CD4-positive, alpha-beta T cell (primary cell): ENCODE measurements at regions not wholly inside any gene's neighbourhood (a gene's known extent, or its start where the extent isn't known, plus 50 kb on each side); places are given as distances from the start of the nearest gene placed in this dataset.
"Not testable (repeated sequence)": the region's sequence is repeated elsewhere in the genome, so short reads cannot be mapped to it uniquely, and the experiment has no call there.

Experiments used
- ATAC-seq: fragments of 200-7000 bp; cut with Tn5 transposase; one replicate; pipeline ENCODE4 v1.10.0; 2022; ENCODE audit warnings: mild to moderate bottlenecking; ENCODE audit not compliant: poor library complexity
- CTCF ChIA-PET: fragments of 350-600 bp; sonication (Branson Sonifier 250); formaldehyde crosslinking; loops from one replicate; lab custom pipeline; 2021; ENCODE audit warnings: antibody characterized with exemption, inconsistent platforms; lab: Charles Lee
- POLR2A ChIA-PET: fragments of 350-600 bp; sonication (Branson Sonifier 250); formaldehyde crosslinking; loops from one replicate; lab custom pipeline; 2021; ENCODE audit warnings: antibody characterized with exemption, inconsistent platforms; lab: Charles Lee
- DNase-seq, 14 experiments: peaks; one replicate each; pipeline ENCODE4 v3.0.0-alpha.2; 2013 to 2020; ENCODE audit warnings: mixed read lengths in 2 of 14
- H3K27ac ChIP-seq, 2 donors: one replicate each; pipeline versions ENCODE4 v1.5.1 to v1.7.0; 2013; ENCODE audit warnings: low read length in 2 of 2, low read depth in 1 of 2, mild to moderate bottlenecking in 1 of 2
- H3K27me3 ChIP-seq, 2 experiments: 1 replicate in 1 of 2; 2 replicates in 1 of 2; pipeline versions ENCODE4 v1.6.1 to v1.7.0; 2013; ENCODE audit warnings: low read length in 2 of 2, control low read depth in 1 of 2, mild to moderate bottlenecking in 1 of 2, moderate library complexity in 1 of 2; ENCODE audit not compliant: insufficient read depth in 2 of 2, control insufficient read depth in 1 of 2
- H3K36me3 ChIP-seq: one replicate; pipeline ENCODE4 v1.6.1; 2013; ENCODE audit warnings: low read length, control low read depth; ENCODE audit not compliant: insufficient read depth
- H3K4me1 ChIP-seq: one replicate; pipeline ENCODE4 v1.6.1; 2013; ENCODE audit warnings: low read length, control low read depth; ENCODE audit not compliant: insufficient read depth
- H3K4me3 ChIP-seq: one replicate; pipeline ENCODE4 v1.5.1; 2013; ENCODE audit warnings: mild to moderate bottlenecking, low read length, moderate library complexity
- H3K9me3 ChIP-seq, 2 experiments: 1 replicate in 1 of 2; 2 replicates in 1 of 2; pipeline versions ENCODE4 v1.6.1 to v1.7.0; 2013; ENCODE audit warnings: low read length in 2 of 2, mild to moderate bottlenecking in 2 of 2, control low read depth in 1 of 2, moderate library complexity in 1 of 2; ENCODE audit not compliant: control insufficient read depth in 1 of 2, insufficient read depth in 1 of 2
- H3K27ac Mint-ChIP-seq: one replicate; pipeline ENCODE4 v1.8.0; 2020; ENCODE audit warnings: mixed read lengths
- H3K27me3 Mint-ChIP-seq: one replicate; pipeline ENCODE4 v1.8.0; 2021; ENCODE audit warnings: mixed read lengths
- H3K36me3 Mint-ChIP-seq: one replicate; pipeline ENCODE4 v1.8.0; 2021; ENCODE audit warnings: low read depth, mixed read lengths
- H3K4me1 Mint-ChIP-seq: one replicate; pipeline ENCODE4 v1.8.0; 2021; ENCODE audit warnings: low read depth, mixed read lengths
- H3K4me3 Mint-ChIP-seq: one replicate; pipeline ENCODE4 v1.8.0; 2020; ENCODE audit warnings: mild to moderate bottlenecking, mixed read lengths
- H3K9me3 Mint-ChIP-seq: one replicate; pipeline ENCODE4 v1.8.0; 2020; ENCODE audit warnings: mixed read lengths
- CTCF ChIP-seq: fragments of 200-600 bp; IDR thresholded peaks from one replicate; pipeline ENCODE4 v1.8.0; 2022; ENCODE audit warnings: antibody characterized with exemption, mild to moderate bottlenecking
- intact Hi-C, 2 experiments: fragments of 100-400 bp; cut with DNase I in 1 of 2; cut with micrococcal nuclease in 1 of 2; formaldehyde crosslinking; loops; one replicate each; pipeline versions ENCODE4 v1.15.1 to v1.9.0; 2023 to 2025; cut with DNase I, micrococcal nuclease

- Histone ChIP-seq H3K4me3 (no peak overlapping the region), H3K27me3 (no peaks in the 10 kb centered on the region), H3K9me3 (peaks cover 0 to 6% of the 10 kb centered on the region in 2 experiments), H3K36me3 (no peaks in the 10 kb centered on the region), H3K27ac (no peak overlapping the region), H3K4me1 (no peaks in the 10 kb centered on the region)
- no peaks in the 10 kb centered on the region for H3K27me3 Mint-ChIP-seq
- ATAC-seq: no peak
- CTCF ChIA-PET: no interaction called here
- H3K36me3 Mint-ChIP-seq: no peaks in the 10 kb centered on the region
- DNase-seq: no peak
- intact Hi-C loops: no loop called here
- H3K27ac Mint-ChIP-seq: no peak overlapping the region
- no peak for TF ChIP-seq CTCF
- H3K9me3 Mint-ChIP-seq: no peaks in the 10 kb centered on the region
- no peak overlapping the region for H3K4me3 Mint-ChIP-seq
- H3K4me1 Mint-ChIP-seq: no peaks in the 10 kb centered on the region
- POLR2A ChIA-PET: no interaction called here
Measured at GRCh38 chr10:108556186-108556585, 1367.1 kb downstream of the XPNPEP1 start.

- no peak for DNase-seq
- H3K4me3 ChIP-seq: no peak overlapping the region
- CTCF ChIA-PET: no interaction called here
- no peaks in the 10 kb centered on the region for H3K27me3 ChIP-seq
- POLR2A ChIA-PET: no interaction called here
- peaks cover 0 to 9% of the 10 kb centered on the region in 2 experiments for H3K9me3 ChIP-seq
- no peaks in the 10 kb centered on the region for H3K27me3 Mint-ChIP-seq
- H3K27ac ChIP-seq: no peak overlapping the region
- ATAC-seq: no peak
- no peaks in the 10 kb centered on the region for H3K36me3 ChIP-seq
- no peaks in the 10 kb centered on the region for H3K4me1 ChIP-seq
- H3K27ac Mint-ChIP-seq: no peak overlapping the region
- intact Hi-C loops: no loop called here
- H3K36me3 Mint-ChIP-seq: no peaks in the 10 kb centered on the region
- H3K4me1 Mint-ChIP-seq: no peaks in the 10 kb centered on the region
- no peak overlapping the region for H3K4me3 Mint-ChIP-seq
- no peak for TF ChIP-seq CTCF
- H3K9me3 Mint-ChIP-seq: no peaks in the 10 kb centered on the region
Measured at GRCh38 chr10:108545921-108546320, 1377.4 kb downstream of the XPNPEP1 start.

- Mint-ChIP-seq H3K9me3 (no peaks in the 10 kb centered on the region), H3K27me3 (no peaks in the 10 kb centered on the region), H3K4me1 (no peaks in the 10 kb centered on the region), H3K36me3 (no peaks in the 10 kb centered on the region), H3K4me3 (no peak overlapping the region), H3K27ac (no peak overlapping the region)
- no peak overlapping the region for H3K4me3 ChIP-seq
- intact Hi-C loops: no loop called here
- ChIA-PET CTCF (no interaction called here), POLR2A (no interaction called here)
- H3K27me3 ChIP-seq: no peaks in the 10 kb centered on the region
- DNase-seq (peak in 3 of 14 experiments; percentile 2 to 17 (median 11)), ATAC-seq (no peak)
- no peaks in the 10 kb centered on the region for H3K4me1 ChIP-seq
- no peak overlapping the region for H3K27ac ChIP-seq
- H3K36me3 ChIP-seq: no peaks in the 10 kb centered on the region
- peaks cover 0 to 9% of the 10 kb centered on the region in 2 experiments for H3K9me3 ChIP-seq
- TF ChIP-seq CTCF: no peak
Measured at GRCh38 chr10:108544500-108545120, 1378.7 kb downstream of the XPNPEP1 start.

GRCh38 chr10:108533551-108533950 lies 1369.0 kb upstream of the SORCS1 start:
- H3K27ac Mint-ChIP-seq, H3K27me3 ChIP-seq, H3K4me1 Mint-ChIP-seq, CTCF ChIA-PET, H3K9me3 ChIP-seq, H3K36me3 ChIP-seq, H3K27me3 Mint-ChIP-seq, H3K9me3 Mint-ChIP-seq, H3K4me1 ChIP-seq, ATAC-seq, H3K4me3 ChIP-seq, DNase-seq, H3K27ac ChIP-seq, POLR2A ChIA-PET, H3K36me3 Mint-ChIP-seq, H3K4me3 Mint-ChIP-seq, intact Hi-C loops: not testable (repeated sequence)
